Adrenal gland (tissue), 5 donors: ENCODE measurements at regions not wholly inside any gene's neighbourhood (a gene's known extent, or its start where the extent isn't known, plus 50 kb on each side); places are given as distances from the start of the nearest gene placed in this dataset.

Source experiments
- POLR2A ChIP-seq, 2 donors: fragments of 450-650 bp; IDR thresholded peaks; one replicate each; pipeline ENCODE4 v1.6.1; 2017; ENCODE audit warnings: antibody characterized with exemption in 2 of 2, mild to moderate bottlenecking in 2 of 2, moderate library complexity in 1 of 2
- TF ChIP-seq, protein P1 (sequence below), 6 experiments: fragments of 450-650 bp in 4 of 6; fragments of 200-600 bp in 2 of 6; sonication (generic) in 1 of 6; IDR thresholded peaks; 1 replicate in 5 of 6; 2 replicates in 1 of 6; pipeline versions ENCODE4 v1.5.1 to v1.8.0; 2016 to 2021; ENCODE audit warnings: antibody characterized with exemption in 6 of 6, mild to moderate bottlenecking in 2 of 6, moderate library complexity in 1 of 6
- donor health status: DM: no; HTN: no; CAD: no.

GRCh38 chr7:133140994-133141595 lies 59.2 kb upstream of the CHCHD3 start:
- TF ChIP-seq, protein P1, sequence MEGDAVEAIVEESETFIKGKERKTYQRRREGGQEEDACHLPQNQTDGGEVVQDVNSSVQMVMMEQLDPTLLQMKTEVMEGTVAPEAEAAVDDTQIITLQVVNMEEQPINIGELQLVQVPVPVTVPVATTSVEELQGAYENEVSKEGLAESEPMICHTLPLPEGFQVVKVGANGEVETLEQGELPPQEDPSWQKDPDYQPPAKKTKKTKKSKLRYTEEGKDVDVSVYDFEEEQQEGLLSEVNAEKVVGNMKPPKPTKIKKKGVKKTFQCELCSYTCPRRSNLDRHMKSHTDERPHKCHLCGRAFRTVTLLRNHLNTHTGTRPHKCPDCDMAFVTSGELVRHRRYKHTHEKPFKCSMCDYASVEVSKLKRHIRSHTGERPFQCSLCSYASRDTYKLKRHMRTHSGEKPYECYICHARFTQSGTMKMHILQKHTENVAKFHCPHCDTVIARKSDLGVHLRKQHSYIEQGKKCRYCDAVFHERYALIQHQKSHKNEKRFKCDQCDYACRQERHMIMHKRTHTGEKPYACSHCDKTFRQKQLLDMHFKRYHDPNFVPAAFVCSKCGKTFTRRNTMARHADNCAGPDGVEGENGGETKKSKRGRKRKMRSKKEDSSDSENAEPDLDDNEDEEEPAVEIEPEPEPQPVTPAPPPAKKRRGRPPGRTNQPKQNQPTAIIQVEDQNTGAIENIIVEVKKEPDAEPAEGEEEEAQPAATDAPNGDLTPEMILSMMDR (IDR thresholded peaks at IDR 0.05) = no peak
- no peak for TF ChIP-seq POLR2A (IDR thresholded peaks at IDR 0.05)
